NB4 (cell line): ENCODE measurements at regions not wholly inside any gene's neighbourhood (a gene's known extent, or its start where the extent isn't known, plus 50 kb on each side); places are given as distances from the start of the nearest gene placed in this dataset.

Experiments used
- CTCF ChIP-seq: IDR thresholded peaks from one replicate; pipeline ENCODE4 v1.5.1; 2012; ENCODE audit warnings: low read depth, low read length
- POLR2A ChIP-seq: IDR thresholded peaks from 2 replicates; pipeline ENCODE4 v1.6.1; 2011; ENCODE audit warnings: mild to moderate bottlenecking; ENCODE audit not compliant: insufficient read length; ENCODE audit errors: extremely low read depth

GRCh38 chr17:77487677-77488530 is 347.1 kb downstream of the SEC14L1 start:
- no peak for TF ChIP-seq CTCF
- TF ChIP-seq POLR2A = no peak
